ENCODE measurements at regions not wholly inside any gene's neighbourhood (a gene's known extent, or its start where the extent isn't known, plus 50 kb on each side); places are given as distances from the start of the nearest gene placed in this dataset.

GRCh38 chr5:159547466-159548195 lies 217.3 kb upstream of the IL12B start:
- H4K20me1 ChIP-seq (ENCODE audit: insufficient read depth) = no peaks in the 10 kb centered on the region
- in situ Hi-C loops (cut with MboI) = no loop called here
- H3K9me2 ChIP-seq (ENCODE audit: insufficient read depth) = 0 out of 2 replicates have a peak, but pooled peaks cover 3% of the 10 kb centered on the region
- H3K4me3 ChIP-seq = no peak overlapping the region
- WGBS, 2 experiments (ENCODE audit: low coverage in 1 of 2, low lambda C conversion rate in 2 of 2, missing lambda C conversion rate in 2 of 2) = 28 to 30% methylated on average over 3 of the region's 3 CpGs
- peaks cover 16% of the 10 kb centered on the region for H3K4me1 ChIP-seq (ENCODE audit: insufficient read depth)
- TF ChIP-seq EZH2 (IDR thresholded peaks at IDR 0.05; ENCODE audit: insufficient read depth, poor library complexity, severe bottlenecking) (no peak), EZH2phosphoT487 (IDR thresholded peaks at IDR 0.05; ENCODE audit: insufficient read depth, low read depth) (no peak)
- H3F3A ChIP-seq (ENCODE audit: insufficient read depth) = peaks cover 7% of the 10 kb centered on the region; the same call in 1 of the 2 replicates
- H3K9me3 ChIP-seq (ENCODE audit: low read depth) = no peaks in the 10 kb centered on the region
- no peak overlapping the region for H2AFZ ChIP-seq
- H3K27me3 ChIP-seq (replicated peaks; ENCODE audit: insufficient read depth) = no peaks in the 10 kb centered on the region
- no peak for DNase-seq
- H3K27ac ChIP-seq = no peak overlapping the region
- no peak overlapping the region for H3K9ac ChIP-seq
- no peak overlapping the region for H3K4me2 ChIP-seq (ENCODE audit: unreplicated experiment)
- no peaks in the 10 kb centered on the region for H3K36me3 ChIP-seq (ENCODE audit: low read depth)
- H3K79me2 ChIP-seq (ENCODE audit: insufficient read depth) = no peaks in the 10 kb centered on the region

GRCh38 chr5:159548517-159548916 lies 218.2 kb upstream of the IL12B start:
- 0 out of 2 replicates have a peak, but pooled peaks cover 3% of the 10 kb centered on the region for H3K9me2 ChIP-seq (ENCODE audit: insufficient read depth)
- 0 to 2% methylated on average over 3 of the region's 3 CpGs for WGBS, 2 experiments (ENCODE audit: low coverage in 1 of 2, low lambda C conversion rate in 2 of 2, missing lambda C conversion rate in 2 of 2)
- no peak for DNase-seq
- H4K20me1 ChIP-seq (ENCODE audit: insufficient read depth) = no peaks in the 10 kb centered on the region
- peaks cover 16% of the 10 kb centered on the region for H3K4me1 ChIP-seq (ENCODE audit: insufficient read depth)
- H3K9ac ChIP-seq = no peak overlapping the region
- no peak overlapping the region for H3K27ac ChIP-seq
- peaks cover 7% of the 10 kb centered on the region; the same call in 1 of the 2 replicates for H3F3A ChIP-seq (ENCODE audit: insufficient read depth)
- H3K79me2 ChIP-seq (ENCODE audit: insufficient read depth) = no peaks in the 10 kb centered on the region
- TF ChIP-seq EZH2phosphoT487 (IDR thresholded peaks at IDR 0.05; ENCODE audit: insufficient read depth, low read depth) (no peak), EZH2 (IDR thresholded peaks at IDR 0.05; ENCODE audit: insufficient read depth, poor library complexity, severe bottlenecking) (no peak)
- H3K36me3 ChIP-seq (ENCODE audit: low read depth) = no peaks in the 10 kb centered on the region
- no peak overlapping the region for H3K4me2 ChIP-seq (ENCODE audit: unreplicated experiment)
- no peak overlapping the region for H3K4me3 ChIP-seq
- H3K9me3 ChIP-seq (ENCODE audit: low read depth) = no peaks in the 10 kb centered on the region
- in situ Hi-C loops (cut with MboI) = no loop called here
- no peaks in the 10 kb centered on the region for H3K27me3 ChIP-seq (replicated peaks; ENCODE audit: insufficient read depth)
- no peak overlapping the region for H2AFZ ChIP-seq

- TF ChIP-seq EZH2phosphoT487 (IDR thresholded peaks at IDR 0.05; ENCODE audit: insufficient read depth, low read depth) (no peak), EZH2 (IDR thresholded peaks at IDR 0.05; ENCODE audit: insufficient read depth, poor library complexity, severe bottlenecking) (no peak)
- H3K27ac ChIP-seq = no peak overlapping the region
- in situ Hi-C loops (cut with MboI) = no loop called here
- peaks cover 14% of the 10 kb centered on the region for H3K4me1 ChIP-seq (ENCODE audit: insufficient read depth)
- H3K9me2 ChIP-seq (ENCODE audit: insufficient read depth) = 0 out of 2 replicates have a peak, but pooled peaks cover 3% of the 10 kb centered on the region
- H3K9me3 ChIP-seq (ENCODE audit: low read depth) = no peaks in the 10 kb centered on the region
- peaks cover 7% of the 10 kb centered on the region; the same call in 1 of the 2 replicates for H3F3A ChIP-seq (ENCODE audit: insufficient read depth)
- H3K9ac ChIP-seq = no peak overlapping the region
- 9 to 14% methylated on average over 1 of the region's 1 CpG for WGBS, 2 experiments (ENCODE audit: low coverage in 1 of 2, low lambda C conversion rate in 2 of 2, missing lambda C conversion rate in 2 of 2)
- no peak overlapping the region for H3K4me3 ChIP-seq
- H4K20me1 ChIP-seq (ENCODE audit: insufficient read depth) = no peaks in the 10 kb centered on the region
- no peaks in the 10 kb centered on the region for H3K79me2 ChIP-seq (ENCODE audit: insufficient read depth)
- H2AFZ ChIP-seq = no peak overlapping the region
- DNase-seq = no peak
- H3K4me2 ChIP-seq (ENCODE audit: unreplicated experiment) = no peak overlapping the region
- no peaks in the 10 kb centered on the region for H3K27me3 ChIP-seq (replicated peaks; ENCODE audit: insufficient read depth)
- H3K36me3 ChIP-seq (ENCODE audit: low read depth) = no peaks in the 10 kb centered on the region
Measured at GRCh38 chr5:159549046-159549445, 218.8 kb upstream of the IL12B start.

GRCh38 chr5:159550951-159551350 lies 220.7 kb upstream of the IL12B start:
- Histone ChIP-seq H3K9me3 (ENCODE audit: low read depth) (no peaks in the 10 kb centered on the region), H3F3A (ENCODE audit: insufficient read depth) (no peaks in the 10 kb centered on the region), H3K4me1 (ENCODE audit: insufficient read depth) (peaks cover 5% of the 10 kb centered on the region; the same call in 1 of the 2 replicates), H3K4me2 (ENCODE audit: unreplicated experiment) (no peak overlapping the region), H3K36me3 (ENCODE audit: low read depth) (no peaks in the 10 kb centered on the region), H3K27me3 (replicated peaks; ENCODE audit: insufficient read depth) (no peaks in the 10 kb centered on the region), H4K20me1 (ENCODE audit: insufficient read depth) (no peaks in the 10 kb centered on the region), H3K4me3 (no peak overlapping the region), H3K27ac (no peak overlapping the region), H3K79me2 (ENCODE audit: insufficient read depth) (no peaks in the 10 kb centered on the region), H3K9ac (no peak overlapping the region), H3K9me2 (ENCODE audit: insufficient read depth) (0 out of 2 replicates have a peak, but pooled peaks cover 2% of the 10 kb centered on the region), H2AFZ (no peak overlapping the region)
- DNase-seq = no peak
- TF ChIP-seq EZH2 (IDR thresholded peaks at IDR 0.05; ENCODE audit: insufficient read depth, poor library complexity, severe bottlenecking) (no peak), EZH2phosphoT487 (IDR thresholded peaks at IDR 0.05; ENCODE audit: insufficient read depth, low read depth) (no peak)
- in situ Hi-C loops (cut with MboI) = no loop called here
- WGBS, 2 experiments (ENCODE audit: low coverage in 1 of 2, low lambda C conversion rate in 2 of 2, missing lambda C conversion rate in 2 of 2) = 10 to 17% methylated on average over 1 of the region's 1 CpG

All from GM23248 (cell line).